HCT116 (cell line): ENCODE measurements at regions not wholly inside any gene's neighbourhood (a gene's known extent, or its start where the extent isn't known, plus 50 kb on each side); places are given as distances from the start of the nearest gene placed in this dataset.

Experiments used
- CEBPB ChIP-seq: IDR thresholded peaks from 2 replicates; pipeline ENCODE4 v1.6.1; 2012; ENCODE audit warnings: low read depth
- EGR1 ChIP-seq: IDR thresholded peaks from 2 replicates; pipeline ENCODE4 v1.6.1; 2012; ENCODE audit warnings: low read depth
- POLR2A ChIP-seq: IDR thresholded peaks from 2 replicates; pipeline ENCODE4 v1.7.0; 2011; ENCODE audit warnings: borderline replicate concordance; ENCODE audit not compliant: insufficient read depth, insufficient read length; ENCODE audit errors: extremely low read depth
- ZNF274 ChIP-seq: fragments of 200-500 bp; sonication (Bioruptor generic); IDR thresholded peaks from 2 replicates; pipeline ENCODE4 v1.6.1; 2014; ENCODE audit warnings: mild to moderate bottlenecking, low read depth, low read length, inconsistent platforms
- TF ChIP-seq, protein P1 (sequence below), 3 experiments: fragments of 200-600 bp in 1 of 3; sonication (generic) in 1 of 3; IDR thresholded peaks in 2 of 3; conservative IDR thresholded peaks in 1 of 3; 2 replicates each; pipeline ENCODE4 v1.5.1; 2012 to 2017; ENCODE audit warnings: low read depth in 2 of 3, low read length in 2 of 3, antibody characterized with exemption in 1 of 3, borderline replicate concordance in 1 of 3, control low read depth in 1 of 3, mild to moderate bottlenecking in 1 of 3, mixed read lengths in 1 of 3, mixed run types in 1 of 3, moderate library complexity in 1 of 3; ENCODE audit not compliant: insufficient read depth in 1 of 3

DNA sequence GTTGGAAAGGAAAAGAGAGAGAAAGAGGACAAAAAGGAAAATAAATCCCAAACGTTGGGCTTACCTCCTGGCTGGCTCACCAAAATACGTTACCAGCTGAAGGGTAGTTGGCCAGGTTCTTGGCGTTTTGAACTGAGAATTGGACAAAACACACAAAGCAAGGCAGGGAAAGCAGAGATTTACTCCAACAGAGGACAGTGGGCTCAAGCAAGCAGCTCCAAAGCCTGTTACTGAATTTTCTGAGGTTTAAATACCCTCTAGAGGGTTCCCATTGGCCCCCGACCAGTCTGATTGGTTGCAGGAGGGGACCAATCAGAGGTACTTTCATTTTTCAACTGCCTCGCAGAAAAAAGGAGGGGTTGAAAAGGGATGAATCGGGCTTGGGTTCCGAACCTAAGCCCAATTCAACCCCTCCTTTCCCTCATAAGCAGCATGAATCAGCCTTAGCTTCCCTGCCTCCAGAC is 55.6 kb upstream of the ALOX12 start:
- TF ChIP-seq CEBPB (no peak), EGR1 (no peak), ZNF274 (no peak), POLR2A (no peak)
- TF ChIP-seq, protein P1, sequence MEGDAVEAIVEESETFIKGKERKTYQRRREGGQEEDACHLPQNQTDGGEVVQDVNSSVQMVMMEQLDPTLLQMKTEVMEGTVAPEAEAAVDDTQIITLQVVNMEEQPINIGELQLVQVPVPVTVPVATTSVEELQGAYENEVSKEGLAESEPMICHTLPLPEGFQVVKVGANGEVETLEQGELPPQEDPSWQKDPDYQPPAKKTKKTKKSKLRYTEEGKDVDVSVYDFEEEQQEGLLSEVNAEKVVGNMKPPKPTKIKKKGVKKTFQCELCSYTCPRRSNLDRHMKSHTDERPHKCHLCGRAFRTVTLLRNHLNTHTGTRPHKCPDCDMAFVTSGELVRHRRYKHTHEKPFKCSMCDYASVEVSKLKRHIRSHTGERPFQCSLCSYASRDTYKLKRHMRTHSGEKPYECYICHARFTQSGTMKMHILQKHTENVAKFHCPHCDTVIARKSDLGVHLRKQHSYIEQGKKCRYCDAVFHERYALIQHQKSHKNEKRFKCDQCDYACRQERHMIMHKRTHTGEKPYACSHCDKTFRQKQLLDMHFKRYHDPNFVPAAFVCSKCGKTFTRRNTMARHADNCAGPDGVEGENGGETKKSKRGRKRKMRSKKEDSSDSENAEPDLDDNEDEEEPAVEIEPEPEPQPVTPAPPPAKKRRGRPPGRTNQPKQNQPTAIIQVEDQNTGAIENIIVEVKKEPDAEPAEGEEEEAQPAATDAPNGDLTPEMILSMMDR (IDR thresholded peaks at IDR 0.05 in 2 of 3, conservative IDR thresholded peaks at IDR 0.05 in 1 of 3; ENCODE audit: borderline replicate concordance in 1 of 3, insufficient read depth in 1 of 3, low read depth in 2 of 3, low read length in 2 of 3): no peak
